Heart left ventricle (tissue), 13 donors: ENCODE measurements at regions not wholly inside any gene's neighbourhood (a gene's known extent, or its start where the extent isn't known, plus 50 kb on each side); places are given as distances from the start of the nearest gene placed in this dataset.

Experiments
- CTCF ChIP-seq, 12 donors: fragments of 200-600 bp; sonication (generic) in 4 of 12; IDR thresholded peaks; one replicate each; pipeline versions ENCODE4 v1.5.0 to v1.8.0; 2018 to 2022; ENCODE audit warnings: antibody characterized with exemption in 12 of 12, mild to moderate bottlenecking in 5 of 12
- POLR2A ChIP-seq, 2 donors: fragments of 450-650 bp; IDR thresholded peaks; one replicate each; pipeline ENCODE4 v1.6.1; 2017; ENCODE audit warnings: antibody characterized with exemption in 2 of 2, mild to moderate bottlenecking in 2 of 2, moderate library complexity in 2 of 2
- donor health status: ischemic (EF 13 %, LVEDD 7.1; RV severe dilation, severe dysfunction).
- donor health status: DM: no; HTN: yes; CAD: no.
- donor health status: DM: no; HTN: no; CAD: no.
- donor health status: ischemic (EF 25% LVEDD 6.9; RV normal size, moderate dysfunction).
- donor health status: ischemic (EF 25% LVEDD 5.7; RV mildly dilated, moderate dysfunction).
- donor health status: ischemic (EF 35%, LVEDD 5.7; RV mildly dilated, moderate dysfunction).
- donor health status: nonischemic (EF 11% LVEDD 7.7; RV severe dilation, severe dysfunction).
- donor health status: DM: yes; HTN: yes; CAD: no.
- donor health status: PGD.
- donor health status: ischemic (EF 29% LVEDD 5.4; RV normal size, mild dysfunction).
- donor health status: nonischemic (EF 23%, LVEDD 6.1; RV moderate dilation, normal function).

GRCh38 chr9:85136987-85137386 lies 467.5 kb downstream of the NTRK2 start:
- TF ChIP-seq POLR2A (IDR thresholded peaks at IDR 0.05) (no peak), CTCF (IDR thresholded peaks at IDR 0.05) (no peak)
